BLaER1 (cell line): ENCODE measurements at regions not wholly inside any gene's neighbourhood (a gene's known extent, or its start where the extent isn't known, plus 50 kb on each side); places are given as distances from the start of the nearest gene placed in this dataset.

Source experiments
- H3K27ac ChIP-seq: shearing (Covaris generic); formaldehyde crosslinking; 2 replicates; pipeline ENCODE4 v1.8.1; 2022
- H3K27me3 ChIP-seq: shearing (Covaris generic); formaldehyde crosslinking; 2 replicates; pipeline ENCODE4 v1.8.1; 2022
- H3K36me3 ChIP-seq: shearing (Covaris generic); formaldehyde crosslinking; 2 replicates; pipeline ENCODE4 v1.8.1; 2022
- H3K4me1 ChIP-seq: shearing (Covaris generic); formaldehyde crosslinking; 2 replicates; pipeline ENCODE4 v1.8.1; 2022
- H3K4me2 ChIP-seq: shearing (Covaris generic); formaldehyde crosslinking; 2 replicates; pipeline ENCODE4 v1.8.1; 2022
- H3K4me3 ChIP-seq: shearing (Covaris generic); formaldehyde crosslinking; 2 replicates; pipeline ENCODE4 v1.8.1; 2022
- H3K9ac ChIP-seq: shearing (Covaris generic); formaldehyde crosslinking; 2 replicates; pipeline ENCODE4 v1.8.1; 2022
- H3K9me3 ChIP-seq: shearing (Covaris generic); formaldehyde crosslinking; 2 replicates; pipeline ENCODE4 v1.8.1; 2022
- H4K20me1 ChIP-seq: shearing (Covaris generic); formaldehyde crosslinking; 2 replicates; pipeline ENCODE4 v1.8.1; 2022
- Cebpa-rat ChIP-seq: shearing (Covaris generic); IDR thresholded peaks from 2 replicates; pipeline ENCODE4 v1.8.1; 2022

- Histone ChIP-seq H3K27me3 (no peaks in the 10 kb centered on the region), H3K9me3 (peaks cover 4% of the 10 kb centered on the region), H3K4me2 (no peak overlapping the region), H3K4me3 (no peak overlapping the region), H3K27ac (no peak overlapping the region), H3K4me1 (no peaks in the 10 kb centered on the region), H3K36me3 (no peaks in the 10 kb centered on the region), H4K20me1 (no peaks in the 10 kb centered on the region), H3K9ac (no peak overlapping the region)
- TF ChIP-seq Cebpa-rat: no peak
These were observed 138.4 kb upstream of the CTTNBP2 start for GRCh38 chr7:118011652-118012051.

GRCh38 chr7:118013252-118014010 lies 140.2 kb upstream of the CTTNBP2 start:
- TF ChIP-seq Cebpa-rat: no peak
- Histone ChIP-seq H3K4me2 (no peak overlapping the region), H3K9me3 (peaks cover 21% of the 10 kb centered on the region), H3K9ac (no peak overlapping the region), H3K4me1 (no peaks in the 10 kb centered on the region), H3K36me3 (no peaks in the 10 kb centered on the region), H3K27me3 (no peaks in the 10 kb centered on the region), H4K20me1 (no peaks in the 10 kb centered on the region), H3K27ac (no peak overlapping the region), H3K4me3 (no peak overlapping the region)

- no peaks in the 10 kb centered on the region for H4K20me1 ChIP-seq
- no peak overlapping the region for H3K4me3 ChIP-seq
- no peak overlapping the region for H3K27ac ChIP-seq
- peaks cover 7% of the 10 kb centered on the region; the same call in 1 of the 2 replicates for H3K9me3 ChIP-seq
- H3K4me2 ChIP-seq: no peak overlapping the region
- H3K36me3 ChIP-seq: no peaks in the 10 kb centered on the region
- no peak overlapping the region for H3K9ac ChIP-seq
- H3K27me3 ChIP-seq: no peaks in the 10 kb centered on the region
- TF ChIP-seq Cebpa-rat: no peak
- H3K4me1 ChIP-seq: no peaks in the 10 kb centered on the region
These were observed 149.3 kb upstream of the CTTNBP2 start for GRCh38 chr7:118022546-118022945.

- TF ChIP-seq Cebpa-rat: no peak
These were observed 153.6 kb upstream of the CTTNBP2 start for GRCh38 chr7:118026791-118027190.

GRCh38 chr7:118028226-118028625 lies 155.0 kb upstream of the CTTNBP2 start:
- TF ChIP-seq Cebpa-rat: no peak
- no peak overlapping the region for H3K27ac ChIP-seq
- H3K9me3 ChIP-seq: no peaks in the 10 kb centered on the region
- H3K4me1 ChIP-seq: no peaks in the 10 kb centered on the region
- H3K4me2 ChIP-seq: no peak overlapping the region
- no peak overlapping the region for H3K4me3 ChIP-seq
- no peaks in the 10 kb centered on the region for H3K36me3 ChIP-seq
- no peaks in the 10 kb centered on the region for H4K20me1 ChIP-seq
- H3K9ac ChIP-seq: no peak overlapping the region
- no peaks in the 10 kb centered on the region for H3K27me3 ChIP-seq

More at GRCh38 chr7:118026791-118027190, 153.6 kb upstream of the CTTNBP2 start:
- Histone ChIP-seq H3K27ac (no peak overlapping the region), H3K27me3 (no peaks in the 10 kb centered on the region), H3K9me3 (no peaks in the 10 kb centered on the region), H3K36me3 (no peaks in the 10 kb centered on the region), H3K4me1 (no peaks in the 10 kb centered on the region), H3K9ac (no peak overlapping the region), H4K20me1 (no peaks in the 10 kb centered on the region), H3K4me2 (no peak overlapping the region), H3K4me3 (no peak overlapping the region)

- no peak overlapping the region for H3K9ac ChIP-seq
- no peaks in the 10 kb centered on the region for H3K36me3 ChIP-seq
- no peaks in the 10 kb centered on the region for H4K20me1 ChIP-seq
- TF ChIP-seq Cebpa-rat: no peak
- H3K27ac ChIP-seq: no peak overlapping the region
- H3K4me1 ChIP-seq: no peaks in the 10 kb centered on the region
- no peaks in the 10 kb centered on the region for H3K27me3 ChIP-seq
- H3K9me3 ChIP-seq: no peaks in the 10 kb centered on the region
- no peak overlapping the region for H3K4me2 ChIP-seq
- H3K4me3 ChIP-seq: no peak overlapping the region
These were observed 154.0 kb upstream of the LSM8 start for GRCh38 chr7:118029826-118030422.

GRCh38 chr7:118033273-118033672 lies 150.7 kb upstream of the LSM8 start:
- H3K36me3 ChIP-seq: no peaks in the 10 kb centered on the region
- H3K4me1 ChIP-seq: no peaks in the 10 kb centered on the region
- no peak for TF ChIP-seq Cebpa-rat
- H3K4me3 ChIP-seq: no peak overlapping the region
- H3K4me2 ChIP-seq: no peak overlapping the region
- H3K9me3 ChIP-seq: no peaks in the 10 kb centered on the region
- no peak overlapping the region for H3K27ac ChIP-seq
- no peak overlapping the region for H3K9ac ChIP-seq
- H3K27me3 ChIP-seq: no peaks in the 10 kb centered on the region
- H4K20me1 ChIP-seq: no peaks in the 10 kb centered on the region

- Histone ChIP-seq H3K4me1 (no peaks in the 10 kb centered on the region), H3K27ac (no peak overlapping the region), H3K36me3 (no peaks in the 10 kb centered on the region), H3K27me3 (no peaks in the 10 kb centered on the region), H3K9ac (no peak overlapping the region), H3K4me2 (no peak overlapping the region), H3K4me3 (no peak overlapping the region), H4K20me1 (no peaks in the 10 kb centered on the region), H3K9me3 (no peaks in the 10 kb centered on the region)
- no peak for TF ChIP-seq Cebpa-rat
These were observed 143.9 kb upstream of the LSM8 start for GRCh38 chr7:118039963-118040489.

GRCh38 chr7:118040562-118040961 lies 143.4 kb upstream of the LSM8 start:
- Histone ChIP-seq H3K4me3 (no peak overlapping the region), H3K4me2 (no peak overlapping the region)

GRCh38 chr7:118041251-118041878 lies 142.6 kb upstream of the LSM8 start:
- Histone ChIP-seq H3K9ac (no peak overlapping the region), H3K4me2 (no peak overlapping the region), H4K20me1 (no peaks in the 10 kb centered on the region), H3K27ac (no peak overlapping the region), H3K4me1 (no peaks in the 10 kb centered on the region), H3K4me3 (no peak overlapping the region), H3K27me3 (no peaks in the 10 kb centered on the region), H3K36me3 (no peaks in the 10 kb centered on the region), H3K9me3 (no peaks in the 10 kb centered on the region)
- TF ChIP-seq Cebpa-rat: no peak

More at GRCh38 chr7:118040562-118040961, 143.4 kb upstream of the LSM8 start:
- Histone ChIP-seq H3K4me1 (no peaks in the 10 kb centered on the region), H3K36me3 (no peaks in the 10 kb centered on the region), H3K27me3 (no peaks in the 10 kb centered on the region), H3K9ac (no peak overlapping the region), H3K27ac (no peak overlapping the region), H4K20me1 (no peaks in the 10 kb centered on the region), H3K9me3 (no peaks in the 10 kb centered on the region)
- no peak for TF ChIP-seq Cebpa-rat
